ENCODE measurements at regions not wholly inside any gene's neighbourhood (a gene's known extent, or its start where the extent isn't known, plus 50 kb on each side); places are given as distances from the start of the nearest gene placed in this dataset.

DNA sequence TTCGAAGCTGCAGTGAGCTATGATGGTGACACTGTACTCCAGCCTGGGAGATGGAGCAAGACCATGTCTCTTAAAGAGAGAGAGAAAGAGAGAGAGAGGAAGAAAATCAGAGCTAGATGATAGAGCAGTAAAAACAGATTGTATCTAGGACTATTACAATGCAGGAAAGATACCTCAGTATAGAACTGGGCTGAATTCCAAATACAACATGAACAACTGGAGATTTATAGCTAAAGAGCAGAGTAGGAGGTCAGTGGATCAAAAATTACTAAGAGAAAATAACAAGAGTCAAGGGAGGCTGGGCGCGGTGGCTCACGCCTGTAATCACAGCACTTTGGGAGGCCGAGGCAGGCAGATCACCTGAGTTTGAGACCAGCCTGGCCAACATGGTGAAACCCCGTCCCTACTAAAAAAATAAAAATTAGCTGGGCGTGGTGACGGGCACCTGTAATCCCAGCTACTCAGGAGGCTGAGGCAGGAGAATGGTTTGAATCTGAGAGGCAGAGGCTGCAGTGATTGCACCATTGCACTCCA lies 100.7 kb upstream of the MSH6 start:
- no peaks in the 10 kb centered on the region for H3K9me3 ChIP-seq (ENCODE audit: control insufficient read depth, insufficient read depth, low read depth, low read length)
- no peak overlapping the region for H3K27ac ChIP-seq (ENCODE audit: insufficient read depth, low read length)
- H3K79me2 ChIP-seq (ENCODE audit: control insufficient read depth, insufficient read depth, low read length): no peaks in the 10 kb centered on the region
- no peak overlapping the region for H3K9ac ChIP-seq (ENCODE audit: insufficient read depth, low read length)
- H4K20me1 ChIP-seq (ENCODE audit: control insufficient read depth, extremely low read depth, insufficient read depth, low read length): no peaks in the 10 kb centered on the region
- H3K4me3 ChIP-seq (replicated peaks in 1 of 4; ENCODE audit: control extremely low read depth in 1 of 4, insufficient read depth in 1 of 4, low read depth in 3 of 4, low read length in 4 of 4): no peak overlapping the region
- no peaks in the 10 kb centered on the region for H3K4me1 ChIP-seq (ENCODE audit: control insufficient read depth, extremely low read depth, insufficient read depth, low read length)
- no peaks in the 10 kb centered on the region for H3K36me3 ChIP-seq (ENCODE audit: control insufficient read depth, insufficient read depth, low read length)
- H3K27me3 ChIP-seq (ENCODE audit: control insufficient read depth, insufficient read depth, low read length): no peaks in the 10 kb centered on the region
- H3K4me2 ChIP-seq (ENCODE audit: extremely low read depth, insufficient read depth, low read length): no peak overlapping the region
- no peak overlapping the region for H2AFZ ChIP-seq (ENCODE audit: low read length)
- no peak for DNase-seq (ENCODE audit: low read depth in 2 of 2)
- TF ChIP-seq CTCF (conservative IDR thresholded peaks at IDR 0.05 in 1 of 2, IDR thresholded peaks at IDR 0.05 in 1 of 2; ENCODE audit: low read depth in 1 of 2, low read length in 2 of 2): no peak
- TF ChIP-seq EZH2 (IDR thresholded peaks at IDR 0.05; ENCODE audit: low read length, missing control alignments): no peak

DNA sequence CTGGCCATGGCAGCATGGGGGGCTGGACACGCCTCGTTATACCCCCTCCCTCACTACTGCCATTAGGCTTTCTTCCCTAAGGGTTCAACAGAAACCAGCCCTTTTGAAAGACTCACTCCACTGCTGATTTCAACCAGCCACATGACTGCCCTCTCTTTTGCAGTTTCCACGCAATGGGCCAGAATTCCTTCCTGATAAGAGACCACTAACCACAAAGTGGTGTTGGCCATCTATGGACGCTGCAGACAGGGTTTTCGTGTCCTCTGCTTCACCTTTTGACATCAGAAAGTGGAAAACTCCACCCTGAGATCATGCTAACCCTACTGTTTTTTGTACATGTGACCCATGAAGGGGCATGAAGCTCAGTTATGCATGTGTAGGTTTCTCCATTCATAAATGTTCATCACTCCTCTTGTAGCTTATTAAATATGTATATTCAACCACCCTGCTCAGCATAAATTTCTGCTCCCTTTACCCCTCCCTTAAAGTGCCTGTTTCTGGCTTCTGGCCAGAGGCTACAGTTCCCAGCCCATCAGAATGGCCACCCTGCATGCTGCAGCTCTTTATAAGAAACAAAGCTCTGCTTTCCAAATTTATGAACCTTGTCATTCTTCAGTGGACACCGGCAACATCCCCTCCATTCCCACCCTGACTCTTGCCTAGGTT lies 105.6 kb upstream of the KCNK12 start:
- H3K4me1 ChIP-seq (ENCODE audit: control insufficient read depth, extremely low read depth, insufficient read depth, low read length): no peaks in the 10 kb centered on the region
- TF ChIP-seq EZH2 (IDR thresholded peaks at IDR 0.05; ENCODE audit: low read length, missing control alignments) (no peak), CTCF (conservative IDR thresholded peaks at IDR 0.05 in 1 of 2, IDR thresholded peaks at IDR 0.05 in 1 of 2; ENCODE audit: low read depth in 1 of 2, low read length in 2 of 2) (no peak)

GRCh38 chr2:47675196-47675825 lies 104.5 kb upstream of the KCNK12 start:
- Histone ChIP-seq H3K4me1 (ENCODE audit: control insufficient read depth, extremely low read depth, insufficient read depth, low read length) (no peaks in the 10 kb centered on the region), H3K9ac (ENCODE audit: insufficient read depth, low read length) (no peak overlapping the region), H3K9me3 (ENCODE audit: control insufficient read depth, insufficient read depth, low read depth, low read length) (no peaks in the 10 kb centered on the region), H4K20me1 (ENCODE audit: control insufficient read depth, extremely low read depth, insufficient read depth, low read length) (no peaks in the 10 kb centered on the region), H3K4me3 (replicated peaks in 1 of 4; ENCODE audit: control extremely low read depth in 1 of 4, insufficient read depth in 1 of 4, low read depth in 3 of 4, low read length in 4 of 4) (no peak overlapping the region), H3K27ac (ENCODE audit: insufficient read depth, low read length) (no peak overlapping the region), H3K36me3 (ENCODE audit: control insufficient read depth, insufficient read depth, low read length) (no peaks in the 10 kb centered on the region), H2AFZ (ENCODE audit: low read length) (no peak overlapping the region), H3K27me3 (ENCODE audit: control insufficient read depth, insufficient read depth, low read length) (no peaks in the 10 kb centered on the region), H3K4me2 (ENCODE audit: extremely low read depth, insufficient read depth, low read length) (no peak overlapping the region), H3K79me2 (ENCODE audit: control insufficient read depth, insufficient read depth, low read length) (no peaks in the 10 kb centered on the region)
- no peak for DNase-seq (ENCODE audit: low read depth in 2 of 2)
- TF ChIP-seq EZH2 (IDR thresholded peaks at IDR 0.05; ENCODE audit: low read length, missing control alignments) (no peak), CTCF (conservative IDR thresholded peaks at IDR 0.05 in 1 of 2, IDR thresholded peaks at IDR 0.05 in 1 of 2; ENCODE audit: low read depth in 1 of 2, low read length in 2 of 2) (no peak)

More for the DNA sequence above, 105.6 kb upstream of the KCNK12 start:
- Histone ChIP-seq H3K27me3 (ENCODE audit: control insufficient read depth, insufficient read depth, low read length) (no peaks in the 10 kb centered on the region), H3K27ac (ENCODE audit: insufficient read depth, low read length) (no peak overlapping the region), H3K36me3 (ENCODE audit: control insufficient read depth, insufficient read depth, low read length) (no peaks in the 10 kb centered on the region), H2AFZ (ENCODE audit: low read length) (no peak overlapping the region), H3K9ac (ENCODE audit: insufficient read depth, low read length) (no peak overlapping the region), H3K9me3 (ENCODE audit: control insufficient read depth, insufficient read depth, low read depth, low read length) (no peaks in the 10 kb centered on the region), H3K4me3 (replicated peaks in 1 of 4; ENCODE audit: control extremely low read depth in 1 of 4, insufficient read depth in 1 of 4, low read depth in 3 of 4, low read length in 4 of 4) (no peak overlapping the region), H4K20me1 (ENCODE audit: control insufficient read depth, extremely low read depth, insufficient read depth, low read length) (no peaks in the 10 kb centered on the region), H3K4me2 (ENCODE audit: extremely low read depth, insufficient read depth, low read length) (no peak overlapping the region), H3K79me2 (ENCODE audit: control insufficient read depth, insufficient read depth, low read length) (no peaks in the 10 kb centered on the region)
- DNase-seq (ENCODE audit: low read depth in 2 of 2): no peak

Data from fibroblast of lung (primary cell).